Neural progenitor cell (in vitro differentiated cells): ENCODE measurements at regions not wholly inside any gene's neighbourhood (a gene's known extent, or its start where the extent isn't known, plus 50 kb on each side); places are given as distances from the start of the nearest gene placed in this dataset.

ENCODE experiments used
- DNase-seq: peaks from one replicate; pipeline ENCODE4 v3.0.0-alpha.2; 2016; ENCODE audit warnings: low spot score
- H2AFZ ChIP-seq: fragments of 200-600 bp; sonication (generic); replicated peaks from 2 replicates; pipeline ENCODE4 v1.6.1; 2016; ENCODE audit warnings: antibody characterized with exemption
- H3F3A ChIP-seq: fragments of 200-600 bp; sonication (generic); 2 replicates; pipeline ENCODE4 v1.6.1; 2016; ENCODE audit warnings: antibody characterized with exemption, low read depth
- H3K27ac ChIP-seq: fragments of 200-600 bp; sonication (generic); 2 replicates; pipeline ENCODE4 v1.5.1; 2016; ENCODE audit warnings: mild to moderate bottlenecking
- H3K27me3 ChIP-seq: fragments of 200-600 bp; sonication (generic); 2 replicates; pipeline ENCODE4 v1.6.1; 2016; ENCODE audit warnings: mild to moderate bottlenecking, moderate library complexity
- H3K36me3 ChIP-seq: fragments of 200-600 bp; sonication (generic); 2 replicates; pipeline ENCODE4 v1.5.1; 2016
- H3K4me1 ChIP-seq: fragments of 200-600 bp; sonication (generic); 2 replicates; pipeline ENCODE4 v1.6.1; 2016; ENCODE audit warnings: mixed run types
- H3K4me2 ChIP-seq: fragments of 200-600 bp; sonication (generic); 2 replicates; pipeline ENCODE4 v1.6.1; 2016
- H3K4me3 ChIP-seq: fragments of 200-600 bp; sonication (generic); 2 replicates; pipeline ENCODE4 v1.5.1; 2016
- H3K79me2 ChIP-seq: fragments of 200-600 bp; sonication (generic); 2 replicates; pipeline ENCODE4 v1.6.1; 2016; ENCODE audit warnings: low read depth
- H3K9ac ChIP-seq: fragments of 200-600 bp; sonication (generic); 2 replicates; pipeline ENCODE4 v1.6.1; 2016
- H3K9me3 ChIP-seq: fragments of 200-600 bp; sonication (generic); 2 replicates; pipeline ENCODE4 v1.5.1; 2016; ENCODE audit warnings: low read depth
- H4K20me1 ChIP-seq: fragments of 200-600 bp; sonication (generic); 2 replicates; pipeline ENCODE4 v1.6.1; 2016; ENCODE audit warnings: low read depth
- H3K27ac Mint-ChIP-seq: 3 replicates; pipeline ENCODE4 v1.8.0; 2021; ENCODE audit warnings: mixed read lengths
- H3K27me3 Mint-ChIP-seq: 2 replicates; pipeline ENCODE4 v1.8.0; 2022; ENCODE audit warnings: low read depth, mild to moderate bottlenecking, inconsistent platforms, moderate library complexity, mixed read lengths; ENCODE audit not compliant: insufficient read depth
- H3K36me3 Mint-ChIP-seq: 3 replicates; pipeline ENCODE4 v1.8.0; 2021; ENCODE audit warnings: mixed read lengths
- H3K4me1 Mint-ChIP-seq: 3 replicates; pipeline ENCODE4 v1.8.0; 2021; ENCODE audit warnings: mixed read lengths
- H3K4me3 Mint-ChIP-seq: 3 replicates; pipeline ENCODE4 v1.8.0; 2021; ENCODE audit warnings: mild to moderate bottlenecking, moderate library complexity, mixed read lengths
- H3K9me3 Mint-ChIP-seq: 3 replicates; pipeline ENCODE4 v1.8.0; 2020; ENCODE audit warnings: mixed read lengths
- EZH2 ChIP-seq: fragments of 200-600 bp; sonication (generic); IDR thresholded peaks from 2 replicates; pipeline ENCODE4 v1.6.1; 2017; ENCODE audit warnings: antibody characterized with exemption, mild to moderate bottlenecking, moderate library complexity
- EZH2phosphoT487 ChIP-seq: fragments of 200-600 bp; sonication (generic); IDR thresholded peaks from 2 replicates; pipeline ENCODE4 v1.6.1; 2017; ENCODE audit warnings: antibody characterized with exemption
- TF ChIP-seq, protein P1 (sequence below): fragments of 200-600 bp; sonication (generic); IDR thresholded peaks from 2 replicates; pipeline ENCODE4 v1.5.1; 2017; ENCODE audit warnings: antibody characterized with exemption, mild to moderate bottlenecking

DNA sequence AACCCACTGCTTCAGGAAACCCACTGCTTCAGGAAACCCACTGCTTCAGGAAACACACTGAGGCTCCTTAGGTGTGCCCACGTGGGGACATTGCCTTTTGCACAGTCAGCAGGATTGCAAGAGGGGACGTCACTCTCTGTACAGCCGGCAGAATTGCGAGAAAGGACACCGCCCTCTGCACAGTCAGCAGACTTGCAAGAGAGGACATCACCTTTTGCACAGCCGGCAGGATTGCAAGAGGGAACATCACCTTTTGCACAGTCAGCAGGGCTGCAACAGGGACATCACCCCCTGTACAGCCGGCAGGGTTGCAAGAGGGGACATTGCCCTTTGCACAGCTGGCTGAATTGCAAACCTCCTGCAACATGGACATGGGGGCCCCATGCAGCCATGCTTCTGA is 407.6 kb downstream of the GLRX3 start:
- TF ChIP-seq, protein P1, sequence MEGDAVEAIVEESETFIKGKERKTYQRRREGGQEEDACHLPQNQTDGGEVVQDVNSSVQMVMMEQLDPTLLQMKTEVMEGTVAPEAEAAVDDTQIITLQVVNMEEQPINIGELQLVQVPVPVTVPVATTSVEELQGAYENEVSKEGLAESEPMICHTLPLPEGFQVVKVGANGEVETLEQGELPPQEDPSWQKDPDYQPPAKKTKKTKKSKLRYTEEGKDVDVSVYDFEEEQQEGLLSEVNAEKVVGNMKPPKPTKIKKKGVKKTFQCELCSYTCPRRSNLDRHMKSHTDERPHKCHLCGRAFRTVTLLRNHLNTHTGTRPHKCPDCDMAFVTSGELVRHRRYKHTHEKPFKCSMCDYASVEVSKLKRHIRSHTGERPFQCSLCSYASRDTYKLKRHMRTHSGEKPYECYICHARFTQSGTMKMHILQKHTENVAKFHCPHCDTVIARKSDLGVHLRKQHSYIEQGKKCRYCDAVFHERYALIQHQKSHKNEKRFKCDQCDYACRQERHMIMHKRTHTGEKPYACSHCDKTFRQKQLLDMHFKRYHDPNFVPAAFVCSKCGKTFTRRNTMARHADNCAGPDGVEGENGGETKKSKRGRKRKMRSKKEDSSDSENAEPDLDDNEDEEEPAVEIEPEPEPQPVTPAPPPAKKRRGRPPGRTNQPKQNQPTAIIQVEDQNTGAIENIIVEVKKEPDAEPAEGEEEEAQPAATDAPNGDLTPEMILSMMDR, result no peak
- no peak for TF ChIP-seq EZH2
- no peak for TF ChIP-seq EZH2phosphoT487
- Histone ChIP-seq H3K27ac (no peak overlapping the region), H3F3A (no peaks in the 10 kb centered on the region), H3K27me3 (no peaks in the 10 kb centered on the region), H3K4me2 (no peak overlapping the region), H3K4me3 (no peak overlapping the region), H3K4me1 (peaks cover 11% of the 10 kb centered on the region), H3K9ac (no peak overlapping the region), H4K20me1 (no peaks in the 10 kb centered on the region), H3K9me3 (no peaks in the 10 kb centered on the region), H2AFZ (no peak overlapping the region), H3K36me3 (no peaks in the 10 kb centered on the region), H3K79me2 (no peaks in the 10 kb centered on the region)
- Mint-ChIP-seq H3K4me1 (peaks cover 10% of the 10 kb centered on the region), H3K27ac (no peak overlapping the region), H3K4me3 (no peak overlapping the region), H3K9me3 (no peaks in the 10 kb centered on the region), H3K36me3 (no peaks in the 10 kb centered on the region), H3K27me3 (peaks cover 9% of the 10 kb centered on the region)
- DNase-seq, result no peak

- peaks cover 11% of the 10 kb centered on the region for H3K4me1 ChIP-seq
- no peak overlapping the region for H3K4me2 ChIP-seq
- Mint-ChIP-seq H3K27ac (no peak overlapping the region), H3K36me3 (no peaks in the 10 kb centered on the region), H3K27me3 (peaks cover 9% of the 10 kb centered on the region), H3K4me3 (no peak overlapping the region), H3K9me3 (no peaks in the 10 kb centered on the region), H3K4me1 (peaks cover 10% of the 10 kb centered on the region)
- H3K27ac ChIP-seq, result no peak overlapping the region
- no peaks in the 10 kb centered on the region for H3K79me2 ChIP-seq
- H3K4me3 ChIP-seq, result no peak overlapping the region
- peak; percentile 74 for DNase-seq
- H4K20me1 ChIP-seq, result no peaks in the 10 kb centered on the region
- no peak overlapping the region for H2AFZ ChIP-seq
- H3F3A ChIP-seq, result no peaks in the 10 kb centered on the region
- no peaks in the 10 kb centered on the region for H3K9me3 ChIP-seq
- no peak overlapping the region for H3K9ac ChIP-seq
- no peaks in the 10 kb centered on the region for H3K36me3 ChIP-seq
- H3K27me3 ChIP-seq, result no peaks in the 10 kb centered on the region
- TF ChIP-seq, protein P1, result peak; percentile 34
- TF ChIP-seq EZH2phosphoT487, result no peak
Measured at GRCh38 chr10:130545122-130545521, 408.9 kb downstream of the GLRX3 start.

- Mint-ChIP-seq H3K4me1 (peaks cover 10% of the 10 kb centered on the region), H3K36me3 (no peaks in the 10 kb centered on the region), H3K4me3 (no peak overlapping the region), H3K9me3 (no peaks in the 10 kb centered on the region), H3K27ac (no peak overlapping the region), H3K27me3 (peaks cover 9% of the 10 kb centered on the region)
- Histone ChIP-seq H3K36me3 (no peaks in the 10 kb centered on the region), H3K4me3 (no peak overlapping the region), H3K27me3 (no peaks in the 10 kb centered on the region), H2AFZ (no peak overlapping the region), H3K79me2 (no peaks in the 10 kb centered on the region), H3K9ac (no peak overlapping the region), H3K27ac (no peak overlapping the region), H3K9me3 (no peaks in the 10 kb centered on the region), H3K4me2 (no peak overlapping the region), H3K4me1 (peaks cover 11% of the 10 kb centered on the region), H4K20me1 (no peaks in the 10 kb centered on the region), H3F3A (no peaks in the 10 kb centered on the region)
- TF ChIP-seq EZH2, result no peak
- DNase-seq, result no peak
Measured at GRCh38 chr10:130545697-130546096, 409.5 kb downstream of the GLRX3 start.

GRCh38 chr10:130546841-130547240 is 410.6 kb downstream of the GLRX3 start:
- Mint-ChIP-seq H3K36me3 (no peaks in the 10 kb centered on the region), H3K4me1 (peaks cover 10% of the 10 kb centered on the region), H3K27me3 (peaks cover 9% of the 10 kb centered on the region), H3K9me3 (no peaks in the 10 kb centered on the region), H3K4me3 (no peak overlapping the region), H3K27ac (no peak overlapping the region)
- Histone ChIP-seq H2AFZ (no peak overlapping the region), H3K4me2 (no peak overlapping the region), H3K4me1 (peaks cover 11% of the 10 kb centered on the region), H3K36me3 (no peaks in the 10 kb centered on the region), H3K79me2 (no peaks in the 10 kb centered on the region), H3F3A (no peaks in the 10 kb centered on the region), H4K20me1 (no peaks in the 10 kb centered on the region), H3K4me3 (no peak overlapping the region), H3K27me3 (no peaks in the 10 kb centered on the region), H3K27ac (no peak overlapping the region), H3K9ac (no peak overlapping the region), H3K9me3 (no peaks in the 10 kb centered on the region)
- TF ChIP-seq, protein P1, result no peak
- no peak for TF ChIP-seq EZH2phosphoT487
- TF ChIP-seq EZH2, result no peak
- DNase-seq, result no peak
